ENCODE measurements at regions not wholly inside any gene's neighbourhood (a gene's known extent, or its start where the extent isn't known, plus 50 kb on each side); places are given as distances from the start of the nearest gene placed in this dataset.

- Histone ChIP-seq H3K36me3 (ENCODE audit: insufficient read depth) (no peaks in the 10 kb centered on the region), H3K27me3 (ENCODE audit: insufficient read depth, low read depth) (no peaks in the 10 kb centered on the region), H3K79me2 (ENCODE audit: insufficient read depth, low read depth) (no peaks in the 10 kb centered on the region), H3K4me2 (no peak overlapping the region), H2AFZ (ENCODE audit: low read depth) (no peak overlapping the region), H3K9ac (no peak overlapping the region), H4K20me1 (ENCODE audit: insufficient read depth) (no peaks in the 10 kb centered on the region), H3K27ac (no peak overlapping the region), H3K4me3 (IDR thresholded peaks at IDR 0.05; ENCODE audit: insufficient read depth, low read depth, low read length) (no peak overlapping the region), H3K4me1 (ENCODE audit: low read depth, poor library complexity, severe bottlenecking) (no peaks in the 10 kb centered on the region)
- TF ChIP-seq CTCF (conservative IDR thresholded peaks at IDR 0.05; ENCODE audit: low read depth, low read length) = no peak
Observed at GRCh38 chr12:5293773-5294172, 138.1 kb upstream of the NTF3 start.

GRCh38 chr12:5294274-5295070, 137.4 kb upstream of the NTF3 start:
- Histone ChIP-seq H3K27me3 (ENCODE audit: insufficient read depth, low read depth) (no peaks in the 10 kb centered on the region), H2AFZ (ENCODE audit: low read depth) (no peak overlapping the region), H3K4me1 (ENCODE audit: low read depth, poor library complexity, severe bottlenecking) (no peaks in the 10 kb centered on the region), H3K79me2 (ENCODE audit: insufficient read depth, low read depth) (no peaks in the 10 kb centered on the region), H3K4me2 (no peak overlapping the region), H3K9ac (no peak overlapping the region), H3K27ac (no peak overlapping the region), H4K20me1 (ENCODE audit: insufficient read depth) (no peaks in the 10 kb centered on the region), H3K36me3 (ENCODE audit: insufficient read depth) (no peaks in the 10 kb centered on the region), H3K4me3 (IDR thresholded peaks at IDR 0.05; ENCODE audit: insufficient read depth, low read depth, low read length) (no peak overlapping the region)
- TF ChIP-seq CTCF (conservative IDR thresholded peaks at IDR 0.05; ENCODE audit: low read depth, low read length) = no peak

- H3K4me3 ChIP-seq (IDR thresholded peaks at IDR 0.05; ENCODE audit: insufficient read depth, low read depth, low read length) = no peak overlapping the region
- no peak for TF ChIP-seq CTCF (conservative IDR thresholded peaks at IDR 0.05; ENCODE audit: low read depth, low read length)
Observed at GRCh38 chr12:5295151-5295550, 136.8 kb upstream of the NTF3 start.

GRCh38 chr12:5295996-5296395, 135.9 kb upstream of the NTF3 start:
- Histone ChIP-seq H3K79me2 (ENCODE audit: insufficient read depth, low read depth) (no peaks in the 10 kb centered on the region), H3K9ac (no peak overlapping the region), H4K20me1 (ENCODE audit: insufficient read depth) (no peaks in the 10 kb centered on the region), H3K36me3 (ENCODE audit: insufficient read depth) (no peaks in the 10 kb centered on the region), H3K4me3 (IDR thresholded peaks at IDR 0.05; ENCODE audit: insufficient read depth, low read depth, low read length) (no peak overlapping the region), H3K4me2 (no peak overlapping the region), H3K27ac (no peak overlapping the region), H2AFZ (ENCODE audit: low read depth) (no peak overlapping the region), H3K4me1 (ENCODE audit: low read depth, poor library complexity, severe bottlenecking) (no peaks in the 10 kb centered on the region), H3K27me3 (ENCODE audit: insufficient read depth, low read depth) (no peaks in the 10 kb centered on the region)
- TF ChIP-seq CTCF (conservative IDR thresholded peaks at IDR 0.05; ENCODE audit: low read depth, low read length) = no peak

More at GRCh38 chr12:5295151-5295550, 136.8 kb upstream of the NTF3 start:
- Histone ChIP-seq H3K27me3 (ENCODE audit: insufficient read depth, low read depth) (no peaks in the 10 kb centered on the region), H3K36me3 (ENCODE audit: insufficient read depth) (no peaks in the 10 kb centered on the region), H3K4me1 (ENCODE audit: low read depth, poor library complexity, severe bottlenecking) (no peaks in the 10 kb centered on the region), H3K4me2 (no peak overlapping the region), H3K9ac (no peak overlapping the region), H3K27ac (no peak overlapping the region), H2AFZ (ENCODE audit: low read depth) (no peak overlapping the region), H3K79me2 (ENCODE audit: insufficient read depth, low read depth) (no peaks in the 10 kb centered on the region), H4K20me1 (ENCODE audit: insufficient read depth) (no peaks in the 10 kb centered on the region)
